ENCODE measurements at regions not wholly inside any gene's neighbourhood (a gene's known extent, or its start where the extent isn't known, plus 50 kb on each side); places are given as distances from the start of the nearest gene placed in this dataset.
A peak's percentile ranks its signal among the peaks of the same experiment; 100 is the strongest.

GRCh38 chr11:116086426-116086825, 582.2 kb upstream of the CADM1 start:
- H3K4me3 ChIP-seq, result no peak overlapping the region
- Mint-ChIP-seq H3K4me1 (peaks cover 13% of the 10 kb centered on the region), H3K27me3 (ENCODE audit: insufficient read depth, low read depth, poor library complexity) (peaks cover 3% of the 10 kb centered on the region), H3K27ac (no peak overlapping the region), H3K4me3 (no peak overlapping the region), H3K9me3 (no peaks in the 10 kb centered on the region; the same call in 1 of the 3 replicates), H3K36me3 (ENCODE audit: low read depth) (no peaks in the 10 kb centered on the region)
- no peaks in the 10 kb centered on the region for H3K36me3 ChIP-seq (ENCODE audit: insufficient read depth)
- H3K4me2 ChIP-seq, result peak overlapping the region; percentile 19
- no peaks in the 10 kb centered on the region for H3K79me2 ChIP-seq (replicated peaks; ENCODE audit: insufficient read depth)
- no peak overlapping the region for H3K27ac ChIP-seq (ENCODE audit: low read depth)
- no peaks in the 10 kb centered on the region for H3F3A ChIP-seq (replicated peaks; ENCODE audit: low read depth)
- peaks cover 10% of the 10 kb centered on the region for H3K4me1 ChIP-seq (ENCODE audit: insufficient read depth)
- DNase-seq (ENCODE audit: low spot score) (no peak), ATAC-seq (no peak)
- H3K27me3 ChIP-seq (ENCODE audit: insufficient read depth), result no peaks in the 10 kb centered on the region
- H2AFZ ChIP-seq, result no peak overlapping the region
- H3K9me2 ChIP-seq (ENCODE audit: insufficient read depth), result no peaks in the 10 kb centered on the region
- no peak for TF ChIP-seq POLR2AphosphoS5 (IDR thresholded peaks at IDR 0.05; ENCODE audit: low read depth)
- no peak for TF ChIP-seq ZNF114 (CRISPR knock-in tag; IDR thresholded peaks at IDR 0.05)
- TF ChIP-seq CTCF (conservative IDR thresholded peaks at IDR 0.05; ENCODE audit: low read depth in 2 of 2), result no peak
- H4K20me1 ChIP-seq (replicated peaks; ENCODE audit: insufficient read depth), result no peaks in the 10 kb centered on the region

GRCh38 chr11:116085031-116085635, 580.9 kb upstream of the CADM1 start:
- peaks cover 3% of the 10 kb centered on the region for H3K27me3 Mint-ChIP-seq (ENCODE audit: insufficient read depth, low read depth, poor library complexity)
- no peak overlapping the region for H3K27ac Mint-ChIP-seq
- no peak overlapping the region for H3K4me2 ChIP-seq

GRCh38 chr11:116084511-116084910, 580.3 kb upstream of the CADM1 start:
- H3F3A ChIP-seq (replicated peaks; ENCODE audit: low read depth), result no peaks in the 10 kb centered on the region
- no peak overlapping the region for H3K27ac ChIP-seq (ENCODE audit: low read depth)
- H3K4me2 ChIP-seq, result no peak overlapping the region
- no peaks in the 10 kb centered on the region for H3K9me2 ChIP-seq (ENCODE audit: insufficient read depth)
- TF ChIP-seq EZH2phosphoT487 (IDR thresholded peaks at IDR 0.05; ENCODE audit: unreplicated experiment) (no peak), EZH2 (IDR thresholded peaks at IDR 0.05; ENCODE audit: low read depth, unreplicated experiment) (no peak), REST (IDR thresholded peaks at IDR 0.05; ENCODE audit: unreplicated experiment) (no peak), POLR2AphosphoS5 (IDR thresholded peaks at IDR 0.05; ENCODE audit: low read depth) (no peak)
- no peak overlapping the region for H3K4me3 Mint-ChIP-seq
- H3K27me3 Mint-ChIP-seq (ENCODE audit: insufficient read depth, low read depth, poor library complexity), result peaks cover 3% of the 10 kb centered on the region
- DNase-seq (ENCODE audit: low spot score) (no peak), ATAC-seq (no peak)
- no peak overlapping the region for H3K27ac Mint-ChIP-seq
- no peaks in the 10 kb centered on the region for H3K27me3 ChIP-seq (ENCODE audit: insufficient read depth)
- peaks cover 7% of the 10 kb centered on the region; the same call in 2 of the 3 replicates for H3K9me3 Mint-ChIP-seq
- no peaks in the 10 kb centered on the region for H3K79me2 ChIP-seq (replicated peaks; ENCODE audit: insufficient read depth)
- peaks cover 13% of the 10 kb centered on the region for H3K4me1 Mint-ChIP-seq
- no peak overlapping the region for H2AFZ ChIP-seq
- H3K4me1 ChIP-seq (ENCODE audit: insufficient read depth), result peaks cover 10% of the 10 kb centered on the region
- no peak overlapping the region for H3K4me3 ChIP-seq
- no peaks in the 10 kb centered on the region for H4K20me1 ChIP-seq (replicated peaks; ENCODE audit: insufficient read depth)
- no peaks in the 10 kb centered on the region for H3K36me3 Mint-ChIP-seq (ENCODE audit: low read depth)
- no peaks in the 10 kb centered on the region for H3K36me3 ChIP-seq (ENCODE audit: insufficient read depth)

More at GRCh38 chr11:116085031-116085635, 580.9 kb upstream of the CADM1 start:
- DNase-seq (ENCODE audit: low spot score) (no peak), ATAC-seq (no peak)
- no peaks in the 10 kb centered on the region for H3K79me2 ChIP-seq (replicated peaks; ENCODE audit: insufficient read depth)
- H3K4me1 Mint-ChIP-seq, result peaks cover 13% of the 10 kb centered on the region
- H3K9me3 Mint-ChIP-seq, result peaks cover 3% of the 10 kb centered on the region; the same call in 2 of the 3 replicates
- H3K36me3 Mint-ChIP-seq (ENCODE audit: low read depth), result no peaks in the 10 kb centered on the region
- H3K36me3 ChIP-seq (ENCODE audit: insufficient read depth), result no peaks in the 10 kb centered on the region
- no peaks in the 10 kb centered on the region for H3K27me3 ChIP-seq (ENCODE audit: insufficient read depth)
- H3K9me2 ChIP-seq (ENCODE audit: insufficient read depth), result no peaks in the 10 kb centered on the region
- no peaks in the 10 kb centered on the region for H4K20me1 ChIP-seq (replicated peaks; ENCODE audit: insufficient read depth)
- no peak overlapping the region for H3K4me3 ChIP-seq
- peaks cover 10% of the 10 kb centered on the region for H3K4me1 ChIP-seq (ENCODE audit: insufficient read depth)
- H2AFZ ChIP-seq, result no peak overlapping the region
- H3F3A ChIP-seq (replicated peaks; ENCODE audit: low read depth), result no peaks in the 10 kb centered on the region
- TF ChIP-seq EZH2phosphoT487 (IDR thresholded peaks at IDR 0.05; ENCODE audit: unreplicated experiment), result no peak
- no peak overlapping the region for H3K27ac ChIP-seq (ENCODE audit: low read depth)
- H3K4me3 Mint-ChIP-seq, result no peak overlapping the region
